Neural progenitor cell (in vitro differentiated cells): ENCODE measurements at regions not wholly inside any gene's neighbourhood (a gene's known extent, or its start where the extent isn't known, plus 50 kb on each side); places are given as distances from the start of the nearest gene placed in this dataset.

ENCODE experiments used
- DNase-seq: peaks from one replicate; pipeline ENCODE4 v3.0.0-alpha.2; 2016; ENCODE audit warnings: low spot score
- H2AFZ ChIP-seq: fragments of 200-600 bp; sonication (generic); replicated peaks from 2 replicates; pipeline ENCODE4 v1.6.1; 2016; ENCODE audit warnings: antibody characterized with exemption
- H3F3A ChIP-seq: fragments of 200-600 bp; sonication (generic); 2 replicates; pipeline ENCODE4 v1.6.1; 2016; ENCODE audit warnings: antibody characterized with exemption, low read depth
- H3K27ac ChIP-seq: fragments of 200-600 bp; sonication (generic); 2 replicates; pipeline ENCODE4 v1.5.1; 2016; ENCODE audit warnings: mild to moderate bottlenecking
- H3K27me3 ChIP-seq: fragments of 200-600 bp; sonication (generic); 2 replicates; pipeline ENCODE4 v1.6.1; 2016; ENCODE audit warnings: mild to moderate bottlenecking, moderate library complexity
- H3K36me3 ChIP-seq: fragments of 200-600 bp; sonication (generic); 2 replicates; pipeline ENCODE4 v1.5.1; 2016
- H3K4me1 ChIP-seq: fragments of 200-600 bp; sonication (generic); 2 replicates; pipeline ENCODE4 v1.6.1; 2016; ENCODE audit warnings: mixed run types
- H3K4me2 ChIP-seq: fragments of 200-600 bp; sonication (generic); 2 replicates; pipeline ENCODE4 v1.6.1; 2016
- H3K4me3 ChIP-seq: fragments of 200-600 bp; sonication (generic); 2 replicates; pipeline ENCODE4 v1.5.1; 2016
- H3K79me2 ChIP-seq: fragments of 200-600 bp; sonication (generic); 2 replicates; pipeline ENCODE4 v1.6.1; 2016; ENCODE audit warnings: low read depth
- H3K9ac ChIP-seq: fragments of 200-600 bp; sonication (generic); 2 replicates; pipeline ENCODE4 v1.6.1; 2016
- H3K9me3 ChIP-seq: fragments of 200-600 bp; sonication (generic); 2 replicates; pipeline ENCODE4 v1.5.1; 2016; ENCODE audit warnings: low read depth
- H4K20me1 ChIP-seq: fragments of 200-600 bp; sonication (generic); 2 replicates; pipeline ENCODE4 v1.6.1; 2016; ENCODE audit warnings: low read depth
- H3K27ac Mint-ChIP-seq: 3 replicates; pipeline ENCODE4 v1.8.0; 2021; ENCODE audit warnings: mixed read lengths
- H3K27me3 Mint-ChIP-seq: 2 replicates; pipeline ENCODE4 v1.8.0; 2022; ENCODE audit warnings: low read depth, mild to moderate bottlenecking, inconsistent platforms, moderate library complexity, mixed read lengths; ENCODE audit not compliant: insufficient read depth
- H3K36me3 Mint-ChIP-seq: 3 replicates; pipeline ENCODE4 v1.8.0; 2021; ENCODE audit warnings: mixed read lengths
- H3K4me1 Mint-ChIP-seq: 3 replicates; pipeline ENCODE4 v1.8.0; 2021; ENCODE audit warnings: mixed read lengths
- H3K4me3 Mint-ChIP-seq: 3 replicates; pipeline ENCODE4 v1.8.0; 2021; ENCODE audit warnings: mild to moderate bottlenecking, moderate library complexity, mixed read lengths
- H3K9me3 Mint-ChIP-seq: 3 replicates; pipeline ENCODE4 v1.8.0; 2020; ENCODE audit warnings: mixed read lengths
- EZH2 ChIP-seq: fragments of 200-600 bp; sonication (generic); IDR thresholded peaks from 2 replicates; pipeline ENCODE4 v1.6.1; 2017; ENCODE audit warnings: antibody characterized with exemption, mild to moderate bottlenecking, moderate library complexity
- EZH2phosphoT487 ChIP-seq: fragments of 200-600 bp; sonication (generic); IDR thresholded peaks from 2 replicates; pipeline ENCODE4 v1.6.1; 2017; ENCODE audit warnings: antibody characterized with exemption
- TF ChIP-seq, protein P1 (sequence below): fragments of 200-600 bp; sonication (generic); IDR thresholded peaks from 2 replicates; pipeline ENCODE4 v1.5.1; 2017; ENCODE audit warnings: antibody characterized with exemption, mild to moderate bottlenecking

DNA sequence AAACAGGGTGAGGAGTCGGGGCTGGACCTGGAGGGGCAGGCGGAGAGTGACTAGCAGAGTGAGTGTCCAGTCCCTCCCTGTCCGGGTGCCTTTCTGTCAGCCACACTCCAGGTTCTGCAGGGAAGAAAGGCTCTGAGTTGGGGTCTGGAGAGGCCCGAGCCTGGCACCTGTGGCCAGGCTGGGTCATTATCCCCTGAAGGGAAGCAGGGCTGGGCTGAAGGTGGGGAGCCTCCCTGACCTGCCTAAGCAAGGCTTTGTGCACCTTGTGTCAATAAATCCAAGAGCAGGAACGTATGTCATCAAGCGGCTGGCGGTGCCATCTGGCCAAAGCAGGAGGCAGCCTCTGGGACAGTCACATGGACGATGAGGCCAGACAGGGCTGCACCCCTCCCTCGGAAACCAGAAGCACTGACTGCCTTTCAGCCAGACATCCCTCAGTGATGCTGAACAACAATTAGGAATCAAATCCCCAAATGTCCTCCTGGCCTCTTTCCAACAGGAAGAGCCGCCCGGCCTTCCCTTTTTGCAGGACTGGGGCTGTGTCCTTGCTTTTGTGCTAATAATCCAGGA, 73.9 kb upstream of the FGF3 start:
- Histone ChIP-seq H3K4me3 (no peak overlapping the region), H3K36me3 (no peaks in the 10 kb centered on the region), H3K4me2 (no peak overlapping the region), H3K27me3 (peaks cover 31% of the 10 kb centered on the region), H4K20me1 (no peaks in the 10 kb centered on the region), H3K27ac (no peak overlapping the region), H3F3A (peaks cover 13% of the 10 kb centered on the region), H3K4me1 (peaks cover 12% of the 10 kb centered on the region), H2AFZ (no peak overlapping the region), H3K9ac (no peak overlapping the region), H3K79me2 (no peaks in the 10 kb centered on the region), H3K9me3 (no peaks in the 10 kb centered on the region)
- TF ChIP-seq EZH2 = no peak
- TF ChIP-seq, protein P1, sequence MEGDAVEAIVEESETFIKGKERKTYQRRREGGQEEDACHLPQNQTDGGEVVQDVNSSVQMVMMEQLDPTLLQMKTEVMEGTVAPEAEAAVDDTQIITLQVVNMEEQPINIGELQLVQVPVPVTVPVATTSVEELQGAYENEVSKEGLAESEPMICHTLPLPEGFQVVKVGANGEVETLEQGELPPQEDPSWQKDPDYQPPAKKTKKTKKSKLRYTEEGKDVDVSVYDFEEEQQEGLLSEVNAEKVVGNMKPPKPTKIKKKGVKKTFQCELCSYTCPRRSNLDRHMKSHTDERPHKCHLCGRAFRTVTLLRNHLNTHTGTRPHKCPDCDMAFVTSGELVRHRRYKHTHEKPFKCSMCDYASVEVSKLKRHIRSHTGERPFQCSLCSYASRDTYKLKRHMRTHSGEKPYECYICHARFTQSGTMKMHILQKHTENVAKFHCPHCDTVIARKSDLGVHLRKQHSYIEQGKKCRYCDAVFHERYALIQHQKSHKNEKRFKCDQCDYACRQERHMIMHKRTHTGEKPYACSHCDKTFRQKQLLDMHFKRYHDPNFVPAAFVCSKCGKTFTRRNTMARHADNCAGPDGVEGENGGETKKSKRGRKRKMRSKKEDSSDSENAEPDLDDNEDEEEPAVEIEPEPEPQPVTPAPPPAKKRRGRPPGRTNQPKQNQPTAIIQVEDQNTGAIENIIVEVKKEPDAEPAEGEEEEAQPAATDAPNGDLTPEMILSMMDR = no peak
- no peak for TF ChIP-seq EZH2phosphoT487
- no peak overlapping the region for H3K4me3 Mint-ChIP-seq
- H3K36me3 Mint-ChIP-seq = peaks cover 1% of the 10 kb centered on the region
- DNase-seq = no peak
- H3K27me3 Mint-ChIP-seq = peaks cover 26% of the 10 kb centered on the region
- H3K9me3 Mint-ChIP-seq = peaks cover 9% of the 10 kb centered on the region
- peaks cover 34% of the 10 kb centered on the region for H3K4me1 Mint-ChIP-seq
- no peak overlapping the region for H3K27ac Mint-ChIP-seq

DNA sequence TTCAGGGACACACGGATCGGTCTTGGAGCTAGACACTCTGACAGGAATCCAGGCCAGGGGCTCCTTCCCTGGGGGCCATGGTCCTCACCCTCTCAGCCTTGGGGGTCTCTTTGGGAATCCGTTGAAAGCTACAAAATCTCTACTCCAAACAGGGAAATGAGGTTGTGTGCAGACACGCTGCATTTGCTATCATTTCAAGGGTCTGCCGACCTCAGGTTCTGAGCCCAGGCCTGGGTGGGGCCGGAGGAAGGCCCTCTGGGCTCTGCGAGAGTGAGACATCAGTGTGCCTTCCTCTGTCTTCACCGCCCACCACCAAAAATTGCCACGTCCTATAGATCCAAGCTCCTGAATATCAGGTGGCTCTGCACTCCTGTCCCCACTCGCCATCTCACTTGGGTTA, 74.4 kb upstream of the FGF3 start:
- Histone ChIP-seq H2AFZ (no peak overlapping the region), H3K4me3 (no peak overlapping the region), H3F3A (peaks cover 12% of the 10 kb centered on the region), H3K27ac (no peak overlapping the region), H3K9ac (no peak overlapping the region), H3K36me3 (no peaks in the 10 kb centered on the region), H3K4me2 (no peak overlapping the region), H3K9me3 (no peaks in the 10 kb centered on the region), H4K20me1 (no peaks in the 10 kb centered on the region), H3K27me3 (peaks cover 30% of the 10 kb centered on the region), H3K79me2 (no peaks in the 10 kb centered on the region), H3K4me1 (peaks cover 12% of the 10 kb centered on the region)
- H3K36me3 Mint-ChIP-seq = peaks cover 1% of the 10 kb centered on the region
- H3K27me3 Mint-ChIP-seq = peaks cover 21% of the 10 kb centered on the region
- no peak for TF ChIP-seq EZH2
- TF ChIP-seq, protein P1 = no peak
- TF ChIP-seq EZH2phosphoT487 = no peak
- H3K4me1 Mint-ChIP-seq = peaks cover 34% of the 10 kb centered on the region
- H3K27ac Mint-ChIP-seq = no peak overlapping the region
- H3K9me3 Mint-ChIP-seq = peaks cover 11% of the 10 kb centered on the region
- DNase-seq = no peak
- no peak overlapping the region for H3K4me3 Mint-ChIP-seq

DNA sequence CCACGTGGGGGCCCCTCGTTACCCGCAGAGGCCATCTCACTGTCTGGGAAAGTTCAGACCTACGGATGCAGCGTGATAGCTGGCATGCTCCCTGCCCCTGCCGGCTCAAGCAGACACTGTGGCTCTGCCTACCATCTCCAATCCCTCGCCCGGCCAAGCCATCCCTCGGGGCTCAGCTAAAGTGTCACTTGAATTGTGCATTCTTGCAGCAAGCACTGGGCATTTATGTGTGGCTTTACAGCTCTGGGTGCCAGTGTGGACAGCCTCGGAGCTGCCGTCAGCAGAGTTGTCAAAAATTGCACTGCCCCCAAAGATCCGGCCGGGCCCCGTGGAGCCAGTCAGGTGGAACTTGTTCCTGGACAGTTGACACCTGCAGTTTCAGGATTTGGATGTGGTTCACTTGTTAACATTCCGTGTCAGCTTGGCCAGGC, 75.0 kb upstream of the FGF3 start:
- no peak for DNase-seq
- peaks cover 25% of the 10 kb centered on the region for H3K27me3 ChIP-seq
- peaks cover 7% of the 10 kb centered on the region for H3F3A ChIP-seq
- no peak overlapping the region for H3K4me3 ChIP-seq
- peaks cover 30% of the 10 kb centered on the region for H3K4me1 Mint-ChIP-seq
- H3K4me2 ChIP-seq = no peak overlapping the region
- H3K27ac Mint-ChIP-seq = peak overlapping the region; percentile 29
- H3K4me3 Mint-ChIP-seq = no peak overlapping the region
- H2AFZ ChIP-seq = no peak overlapping the region
- TF ChIP-seq EZH2phosphoT487 = no peak
- no peak for TF ChIP-seq EZH2
- TF ChIP-seq, protein P1 = no peak
- H4K20me1 ChIP-seq = no peaks in the 10 kb centered on the region
- peaks cover 11% of the 10 kb centered on the region for H3K4me1 ChIP-seq
- no peaks in the 10 kb centered on the region for H3K9me3 ChIP-seq
- peaks cover 21% of the 10 kb centered on the region for H3K27me3 Mint-ChIP-seq
- peaks cover 1% of the 10 kb centered on the region for H3K36me3 Mint-ChIP-seq
- H3K9me3 Mint-ChIP-seq = peaks cover 13% of the 10 kb centered on the region
- no peaks in the 10 kb centered on the region for H3K36me3 ChIP-seq
- no peaks in the 10 kb centered on the region for H3K79me2 ChIP-seq
- H3K9ac ChIP-seq = no peak overlapping the region
- H3K27ac ChIP-seq = no peak overlapping the region
